ENCODE measurements at regions not wholly inside any gene's neighbourhood (a gene's known extent, or its start where the extent isn't known, plus 50 kb on each side); places are given as distances from the start of the nearest gene placed in this dataset.

DNA sequence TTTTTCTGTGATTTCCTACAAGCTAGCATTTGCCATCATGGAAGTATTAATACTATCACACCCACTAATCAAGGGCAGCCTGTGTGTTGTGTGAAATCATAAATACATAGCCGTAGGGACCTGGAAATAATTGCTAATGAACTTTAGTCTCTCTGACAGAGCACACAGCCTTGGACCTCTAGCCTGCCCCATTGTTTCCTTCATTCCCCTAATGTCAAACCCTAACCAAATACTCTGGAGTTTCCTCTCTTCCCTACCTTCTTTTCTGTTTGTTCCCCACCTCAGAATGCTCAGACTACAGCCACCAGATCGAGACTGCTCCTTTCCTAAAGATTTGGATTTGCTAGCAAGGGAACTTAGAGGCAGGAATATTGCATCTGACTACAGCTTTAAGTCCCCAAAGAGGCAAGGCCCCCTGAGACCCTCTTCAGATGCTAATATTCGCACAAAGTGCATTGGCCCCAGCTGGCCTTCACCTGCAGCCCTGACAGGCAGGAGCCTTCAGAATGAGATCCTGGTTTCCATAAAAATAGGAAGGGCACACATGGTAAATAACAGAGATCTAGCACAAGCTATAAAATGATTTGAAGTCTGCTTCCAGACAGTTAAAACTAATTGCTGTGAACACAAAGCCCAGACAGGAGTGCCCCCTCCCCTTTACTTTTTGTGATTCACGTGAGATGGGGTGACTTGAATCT, 279.2 kb upstream of the DCC start:
- Histone ChIP-seq H3K36me3 (no peaks in the 10 kb centered on the region), H3K4me1 (no peaks in the 10 kb centered on the region), H3K27me3 (no peaks in the 10 kb centered on the region), H3K27ac (replicated peaks in 1 of 4) (no peak overlapping the region), H3K9me3 (peaks cover 0 to 12% (median under 1%) of the 10 kb centered on the region in 4 donors), H3K4me3 (no peak overlapping the region)
- TF ChIP-seq EP300 (IDR thresholded peaks at IDR 0.05), result no peak
- no peak for TF ChIP-seq CTCF (IDR thresholded peaks at IDR 0.05)
- no peak for TF ChIP-seq POLR2A (IDR thresholded peaks at IDR 0.05; ENCODE audit: low read depth)
- no peak for TF ChIP-seq POLR2AphosphoS5 (IDR thresholded peaks at IDR 0.05)
- 33% methylated on average over 4 of the region's 4 CpGs for WGBS
- no peak for DNase-seq (ENCODE audit: extremely low spot score)
- intact Hi-C loops (cut with DNase I), result no loop called here

- H3K36me3 ChIP-seq, result no peaks in the 10 kb centered on the region
- H3K4me3 ChIP-seq, result no peak overlapping the region
- no peaks in the 10 kb centered on the region for H3K4me1 ChIP-seq
- WGBS, result 80% methylated on average over 2 of the region's 2 CpGs
- intact Hi-C loops (cut with DNase I), result no loop called here
- H3K27ac ChIP-seq (replicated peaks in 1 of 4), result no peak overlapping the region
- no peak for DNase-seq (ENCODE audit: extremely low spot score)
- H3K27me3 ChIP-seq, result no peaks in the 10 kb centered on the region
- TF ChIP-seq POLR2AphosphoS5 (IDR thresholded peaks at IDR 0.05), result no peak
- no peak for TF ChIP-seq POLR2A (IDR thresholded peaks at IDR 0.05; ENCODE audit: low read depth)
- no peak for TF ChIP-seq CTCF (IDR thresholded peaks at IDR 0.05)
- no peak for TF ChIP-seq EP300 (IDR thresholded peaks at IDR 0.05)
- H3K9me3 ChIP-seq, result peaks cover 0 to 15% (median 10%) of the 10 kb centered on the region in 4 donors
Measured at GRCh38 chr18:52063923-52064322, 276.1 kb upstream of the DCC start.

GRCh38 chr18:52069201-52069600, 270.8 kb upstream of the DCC start:
- Histone ChIP-seq H3K4me1 (no peaks in the 10 kb centered on the region), H3K4me3 (no peak overlapping the region), H3K9me3 (peaks cover 0 to 15% (median 10%) of the 10 kb centered on the region in 4 donors), H3K27me3 (no peaks in the 10 kb centered on the region), H3K27ac (replicated peaks in 1 of 4) (no peak overlapping the region), H3K36me3 (no peaks in the 10 kb centered on the region)
- no peak for DNase-seq (ENCODE audit: extremely low spot score)
- intact Hi-C loops (cut with DNase I), result no loop called here
- TF ChIP-seq POLR2A (IDR thresholded peaks at IDR 0.05; ENCODE audit: low read depth) (no peak), CTCF (IDR thresholded peaks at IDR 0.05) (no peak), POLR2AphosphoS5 (IDR thresholded peaks at IDR 0.05) (no peak), EP300 (IDR thresholded peaks at IDR 0.05) (no peak)
- WGBS, result 29% methylated on average over 2 of the region's 2 CpGs

DNA sequence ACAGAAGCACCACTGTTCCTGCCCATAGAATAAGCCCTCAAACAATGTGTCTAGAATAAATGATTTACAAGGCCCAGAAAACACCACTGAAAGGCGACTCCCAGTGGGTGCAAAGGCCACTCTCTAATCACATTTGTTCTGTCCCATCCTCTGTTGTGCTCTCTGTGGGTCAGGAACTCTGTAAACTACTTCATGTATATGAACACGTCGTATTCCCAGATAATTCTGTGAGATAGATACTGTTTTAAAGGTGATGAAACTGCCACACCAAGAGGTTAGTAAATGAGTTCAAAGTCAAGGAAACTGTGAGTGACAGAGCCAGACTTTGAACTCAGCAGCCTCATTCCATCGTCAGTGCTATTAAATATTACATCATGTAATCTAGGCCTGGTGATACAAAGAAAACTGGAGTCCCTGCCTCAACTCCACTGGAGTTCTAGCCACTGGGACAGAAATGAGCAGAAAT, 269.7 kb upstream of the DCC start:
- no peak for DNase-seq (ENCODE audit: extremely low spot score)
- H3K27ac ChIP-seq (replicated peaks in 1 of 4), result no peak overlapping the region
- intact Hi-C loops (cut with DNase I), result no loop called here
- H3K4me3 ChIP-seq, result no peak overlapping the region
- peaks cover 0 to 13% (median 9%) of the 10 kb centered on the region in 4 donors for H3K9me3 ChIP-seq
- H3K36me3 ChIP-seq, result no peaks in the 10 kb centered on the region
- no peaks in the 10 kb centered on the region for H3K4me1 ChIP-seq
- WGBS, result 60% methylated on average over 4 of the region's 4 CpGs
- no peak for TF ChIP-seq CTCF (IDR thresholded peaks at IDR 0.05)
- TF ChIP-seq POLR2A (IDR thresholded peaks at IDR 0.05; ENCODE audit: low read depth), result no peak
- no peaks in the 10 kb centered on the region for H3K27me3 ChIP-seq

All from esophagus muscularis mucosa (tissue), 4 donors.